Neural cell (in vitro differentiated cells): ENCODE measurements at regions not wholly inside any gene's neighbourhood (a gene's known extent, or its start where the extent isn't known, plus 50 kb on each side); places are given as distances from the start of the nearest gene placed in this dataset.

Experiments used
- H2AFZ ChIP-seq: fragments of 200-600, 300-800 bp; sonication (generic), shearing (Covaris generic); 2 replicates; pipeline ENCODE4 v1.6.0; 2014; ENCODE audit warnings: low read depth, mild to moderate bottlenecking, antibody characterized with exemption, low read length, moderate library complexity
- H3F3A ChIP-seq: fragments of 200-600 bp; shearing (Covaris generic); 2 replicates; pipeline ENCODE4 v1.6.1; 2016; ENCODE audit warnings: mild to moderate bottlenecking, moderate library complexity, mixed read lengths, antibody characterized with exemption, low read length; ENCODE audit not compliant: insufficient read depth, poor library complexity, severe bottlenecking
- H3K27ac ChIP-seq: fragments of 200-600, 300-800 bp; sonication (generic), shearing (Covaris generic); 2 replicates; pipeline ENCODE4 v1.5.1; 2014; ENCODE audit warnings: mild to moderate bottlenecking, low read length, moderate library complexity
- H3K27me3 ChIP-seq: fragments of 300-800, 200-600 bp; sonication (generic), shearing (Covaris generic); 2 replicates; pipeline ENCODE4 v1.6.0; 2014; ENCODE audit warnings: mild to moderate bottlenecking, low read depth, low read length, moderate library complexity; ENCODE audit not compliant: insufficient read depth
- H3K36me3 ChIP-seq: fragments of 300-800, 200-600 bp; sonication (generic), shearing (Covaris generic); 2 replicates; pipeline ENCODE4 v1.5.1; 2014; ENCODE audit warnings: mild to moderate bottlenecking, antibody characterized with exemption, low read length, moderate library complexity; ENCODE audit not compliant: insufficient read depth
- H3K4me2 ChIP-seq: fragments of 300-800, 200-600 bp; sonication (generic), shearing (Covaris generic); 2 replicates; pipeline ENCODE4 v1.6.0; 2014; ENCODE audit warnings: mild to moderate bottlenecking, low read length
- H3K4me3 ChIP-seq: fragments of 300-800, 200-600 bp; sonication (generic), shearing (Covaris generic); 2 replicates; pipeline ENCODE4 v1.5.1; 2014; ENCODE audit warnings: mild to moderate bottlenecking, low read length, moderate library complexity
- H3K79me2 ChIP-seq: fragments of 200-600 bp; shearing (Covaris generic); replicated peaks from 2 replicates; pipeline ENCODE4 v1.6.0; 2014; ENCODE audit warnings: mild to moderate bottlenecking, low read length, moderate library complexity; ENCODE audit not compliant: insufficient read depth
- H3K9ac ChIP-seq: fragments of 300-800, 200-600 bp; sonication (generic), shearing (Covaris generic); 2 replicates; pipeline ENCODE4 v1.6.1; 2016; ENCODE audit warnings: mild to moderate bottlenecking, low read length, mixed read lengths
- H3K9me2 ChIP-seq: fragments of 200-600 bp; shearing (Covaris generic); 2 replicates; pipeline ENCODE4 v1.6.1; 2016; ENCODE audit warnings: mild to moderate bottlenecking, low read length, mixed read lengths; ENCODE audit not compliant: insufficient read depth
- H3K9me3 ChIP-seq: fragments of 200-600, 300-800 bp; sonication (generic), shearing (Covaris generic); 2 replicates; pipeline ENCODE4 v1.6.1; 2016; ENCODE audit warnings: mild to moderate bottlenecking, mixed run types, low read length, moderate library complexity, mixed read lengths
- H4K20me1 ChIP-seq: fragments of 200-600 bp; shearing (Covaris generic); 2 replicates; pipeline ENCODE4 v1.6.1; 2016; ENCODE audit warnings: mild to moderate bottlenecking, mixed run types; ENCODE audit not compliant: insufficient read depth
- EP300 ChIP-seq: fragments of 450-650 bp; conservative IDR thresholded peaks from 2 replicates; pipeline ENCODE4 v1.6.1; 2014; ENCODE audit warnings: antibody characterized with exemption, mild to moderate bottlenecking, moderate library complexity; ENCODE audit not compliant: poor library complexity, severe bottlenecking
- EZH2 ChIP-seq: fragments of 200-600, 300-800 bp; shearing (Covaris generic), sonication (generic); IDR thresholded peaks from 2 replicates; pipeline ENCODE4 v1.6.1; 2014; ENCODE audit warnings: antibody characterized with exemption, low read length, borderline replicate concordance, mild to moderate bottlenecking; ENCODE audit not compliant: insufficient read depth, poor library complexity, severe bottlenecking
- MXI1 ChIP-seq: fragments of 450-650 bp; conservative IDR thresholded peaks from 2 replicates; pipeline ENCODE4 v1.6.1; 2014; ENCODE audit warnings: antibody characterized with exemption, mild to moderate bottlenecking; ENCODE audit not compliant: poor library complexity, severe bottlenecking
- POLR2AphosphoS5 ChIP-seq: IDR thresholded peaks from 2 replicates; pipeline ENCODE4 v1.6.1; 2012
- RAD21 ChIP-seq: fragments of 450-650 bp; conservative IDR thresholded peaks from 2 replicates; pipeline ENCODE4 v1.6.1; 2014; ENCODE audit warnings: antibody characterized with exemption, mild to moderate bottlenecking, moderate library complexity
- SMC3 ChIP-seq: fragments of 450-650 bp; conservative IDR thresholded peaks from 2 replicates; pipeline ENCODE4 v1.6.1; 2014; ENCODE audit warnings: antibody characterized with exemption, mild to moderate bottlenecking, moderate library complexity; ENCODE audit not compliant: poor library complexity
- TAF1 ChIP-seq: IDR thresholded peaks from 2 replicates; pipeline ENCODE4 v1.6.1; 2012; ENCODE audit warnings: low read depth
- TF ChIP-seq, protein P1 (sequence below): fragments of 450-650 bp; IDR thresholded peaks from 2 replicates; pipeline ENCODE4 v1.5.1; 2014; ENCODE audit warnings: antibody characterized with exemption, mild to moderate bottlenecking, moderate library complexity; ENCODE audit not compliant: poor library complexity, severe bottlenecking
- TF ChIP-seq, protein P2 (sequence below): IDR thresholded peaks from 2 replicates; pipeline ENCODE4 v1.6.1; 2012; ENCODE audit warnings: borderline replicate concordance

DNA sequence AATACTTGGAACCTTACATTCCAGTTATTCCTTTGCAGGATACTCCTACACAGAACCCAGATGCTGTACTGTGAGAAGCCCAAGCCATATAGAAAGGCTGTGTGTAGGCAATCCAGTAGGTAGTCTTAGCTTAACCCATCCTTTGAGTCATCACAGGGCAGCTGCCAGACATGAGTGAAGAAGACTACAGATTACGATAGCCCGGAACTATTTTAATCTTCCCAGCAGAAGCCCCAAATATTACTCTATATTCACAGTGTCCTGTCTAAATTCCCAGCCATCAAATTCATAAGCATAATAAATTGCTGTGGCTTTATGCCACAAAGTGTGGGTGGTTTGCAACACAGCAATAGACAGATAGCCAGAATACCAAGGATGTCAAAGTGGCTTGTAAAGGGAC lies 474.1 kb upstream of the STEAP1 start:
- no peaks in the 10 kb centered on the region for H3K9me3 ChIP-seq
- H3K4me3 ChIP-seq, result no peak overlapping the region
- H3K79me2 ChIP-seq, result no peaks in the 10 kb centered on the region
- H3K9me2 ChIP-seq, result no peaks in the 10 kb centered on the region
- no peaks in the 10 kb centered on the region for H4K20me1 ChIP-seq
- no peak overlapping the region for H2AFZ ChIP-seq
- TF ChIP-seq RAD21, result no peak
- no peaks in the 10 kb centered on the region for H3F3A ChIP-seq
- H3K27ac ChIP-seq, result no peak overlapping the region
- H3K4me2 ChIP-seq, result no peak overlapping the region
- no peak overlapping the region for H3K9ac ChIP-seq
- H3K27me3 ChIP-seq, result no peaks in the 10 kb centered on the region
- H3K36me3 ChIP-seq, result no peaks in the 10 kb centered on the region

DNA sequence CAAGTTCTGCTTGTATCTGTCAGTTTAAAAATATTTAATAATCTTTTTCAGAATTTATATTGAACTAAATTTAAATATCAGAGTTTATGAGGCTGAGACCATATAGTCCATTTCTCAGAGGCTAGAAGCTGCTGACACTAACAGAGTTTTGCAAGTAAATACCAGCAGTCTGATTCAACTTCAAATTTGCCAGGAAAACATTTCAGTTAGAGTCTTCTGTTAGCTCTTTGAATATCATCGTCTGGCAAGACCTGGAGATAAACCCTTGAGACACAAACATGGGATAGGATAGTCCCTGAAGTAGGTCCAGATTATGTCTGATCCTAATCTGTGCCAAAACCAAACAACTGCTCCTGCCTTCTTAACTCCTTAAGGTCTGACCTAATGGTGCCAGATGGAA lies 472.8 kb upstream of the STEAP1 start:
- Histone ChIP-seq H2AFZ (no peak overlapping the region), H3K79me2 (no peaks in the 10 kb centered on the region), H4K20me1 (no peaks in the 10 kb centered on the region), H3K27ac (no peak overlapping the region), H3K36me3 (no peaks in the 10 kb centered on the region), H3K4me2 (no peak overlapping the region), H3K4me3 (no peak overlapping the region), H3K27me3 (no peaks in the 10 kb centered on the region), H3K9ac (no peak overlapping the region), H3K9me3 (no peaks in the 10 kb centered on the region), H3K9me2 (no peaks in the 10 kb centered on the region), H3F3A (no peaks in the 10 kb centered on the region)
- TF ChIP-seq EZH2, result no peak
- TF ChIP-seq, protein P1, sequence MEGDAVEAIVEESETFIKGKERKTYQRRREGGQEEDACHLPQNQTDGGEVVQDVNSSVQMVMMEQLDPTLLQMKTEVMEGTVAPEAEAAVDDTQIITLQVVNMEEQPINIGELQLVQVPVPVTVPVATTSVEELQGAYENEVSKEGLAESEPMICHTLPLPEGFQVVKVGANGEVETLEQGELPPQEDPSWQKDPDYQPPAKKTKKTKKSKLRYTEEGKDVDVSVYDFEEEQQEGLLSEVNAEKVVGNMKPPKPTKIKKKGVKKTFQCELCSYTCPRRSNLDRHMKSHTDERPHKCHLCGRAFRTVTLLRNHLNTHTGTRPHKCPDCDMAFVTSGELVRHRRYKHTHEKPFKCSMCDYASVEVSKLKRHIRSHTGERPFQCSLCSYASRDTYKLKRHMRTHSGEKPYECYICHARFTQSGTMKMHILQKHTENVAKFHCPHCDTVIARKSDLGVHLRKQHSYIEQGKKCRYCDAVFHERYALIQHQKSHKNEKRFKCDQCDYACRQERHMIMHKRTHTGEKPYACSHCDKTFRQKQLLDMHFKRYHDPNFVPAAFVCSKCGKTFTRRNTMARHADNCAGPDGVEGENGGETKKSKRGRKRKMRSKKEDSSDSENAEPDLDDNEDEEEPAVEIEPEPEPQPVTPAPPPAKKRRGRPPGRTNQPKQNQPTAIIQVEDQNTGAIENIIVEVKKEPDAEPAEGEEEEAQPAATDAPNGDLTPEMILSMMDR, result no peak
- TF ChIP-seq POLR2AphosphoS5, result no peak
- TF ChIP-seq TAF1, result no peak
- TF ChIP-seq, protein P2, sequence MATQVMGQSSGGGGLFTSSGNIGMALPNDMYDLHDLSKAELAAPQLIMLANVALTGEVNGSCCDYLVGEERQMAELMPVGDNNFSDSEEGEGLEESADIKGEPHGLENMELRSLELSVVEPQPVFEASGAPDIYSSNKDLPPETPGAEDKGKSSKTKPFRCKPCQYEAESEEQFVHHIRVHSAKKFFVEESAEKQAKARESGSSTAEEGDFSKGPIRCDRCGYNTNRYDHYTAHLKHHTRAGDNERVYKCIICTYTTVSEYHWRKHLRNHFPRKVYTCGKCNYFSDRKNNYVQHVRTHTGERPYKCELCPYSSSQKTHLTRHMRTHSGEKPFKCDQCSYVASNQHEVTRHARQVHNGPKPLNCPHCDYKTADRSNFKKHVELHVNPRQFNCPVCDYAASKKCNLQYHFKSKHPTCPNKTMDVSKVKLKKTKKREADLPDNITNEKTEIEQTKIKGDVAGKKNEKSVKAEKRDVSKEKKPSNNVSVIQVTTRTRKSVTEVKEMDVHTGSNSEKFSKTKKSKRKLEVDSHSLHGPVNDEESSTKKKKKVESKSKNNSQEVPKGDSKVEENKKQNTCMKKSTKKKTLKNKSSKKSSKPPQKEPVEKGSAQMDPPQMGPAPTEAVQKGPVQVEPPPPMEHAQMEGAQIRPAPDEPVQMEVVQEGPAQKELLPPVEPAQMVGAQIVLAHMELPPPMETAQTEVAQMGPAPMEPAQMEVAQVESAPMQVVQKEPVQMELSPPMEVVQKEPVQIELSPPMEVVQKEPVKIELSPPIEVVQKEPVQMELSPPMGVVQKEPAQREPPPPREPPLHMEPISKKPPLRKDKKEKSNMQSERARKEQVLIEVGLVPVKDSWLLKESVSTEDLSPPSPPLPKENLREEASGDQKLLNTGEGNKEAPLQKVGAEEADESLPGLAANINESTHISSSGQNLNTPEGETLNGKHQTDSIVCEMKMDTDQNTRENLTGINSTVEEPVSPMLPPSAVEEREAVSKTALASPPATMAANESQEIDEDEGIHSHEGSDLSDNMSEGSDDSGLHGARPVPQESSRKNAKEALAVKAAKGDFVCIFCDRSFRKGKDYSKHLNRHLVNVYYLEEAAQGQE, result no peak
- no peak for TF ChIP-seq RAD21
- no peak for TF ChIP-seq EP300
- TF ChIP-seq MXI1, result no peak
- TF ChIP-seq SMC3, result no peak

DNA sequence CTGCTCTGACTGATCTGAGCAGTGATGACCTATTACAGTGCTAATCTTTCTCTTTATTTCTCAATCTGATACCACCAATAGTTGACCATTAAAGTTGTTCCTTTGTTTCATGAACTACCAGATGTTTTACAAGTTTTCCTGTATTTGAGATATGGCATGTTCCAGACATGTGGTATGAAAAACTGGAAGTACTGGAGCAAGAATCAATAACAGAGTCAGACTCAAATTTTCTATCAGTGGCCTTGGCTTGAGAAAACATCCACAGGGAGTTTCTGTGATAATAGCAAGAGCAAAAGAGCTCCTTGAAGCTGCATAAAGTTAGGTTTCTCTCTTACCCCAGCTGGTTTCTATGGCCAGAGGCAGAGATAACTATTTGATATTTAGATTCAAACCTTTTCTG lies 469.0 kb upstream of the STEAP1 start:
- no peak overlapping the region for H3K27ac ChIP-seq
- no peaks in the 10 kb centered on the region for H3K27me3 ChIP-seq
- H3K9ac ChIP-seq, result no peak overlapping the region
- no peaks in the 10 kb centered on the region for H3K9me3 ChIP-seq
- no peak for TF ChIP-seq EP300
- TF ChIP-seq EZH2, result no peak
- H3K4me2 ChIP-seq, result no peak overlapping the region
- H3K9me2 ChIP-seq, result no peaks in the 10 kb centered on the region
- H4K20me1 ChIP-seq, result no peaks in the 10 kb centered on the region
- no peaks in the 10 kb centered on the region for H3K79me2 ChIP-seq
- H3K36me3 ChIP-seq, result no peaks in the 10 kb centered on the region
- H3F3A ChIP-seq, result no peaks in the 10 kb centered on the region
- H3K4me3 ChIP-seq, result no peak overlapping the region
- H2AFZ ChIP-seq, result no peak overlapping the region
